Endodermal cell (in vitro differentiated cells): ENCODE measurements at regions not wholly inside any gene's neighbourhood (a gene's known extent, or its start where the extent isn't known, plus 50 kb on each side); places are given as distances from the start of the nearest gene placed in this dataset.

Experiments
- DNase-seq: peaks from one replicate; pipeline ENCODE4 v3.0.0-alpha.2; 2017
- H3K27ac ChIP-seq: 2 replicates; pipeline ENCODE4 v1.5.1; 2013; ENCODE audit warnings: mild to moderate bottlenecking, low read depth, low read length, moderate library complexity
- H3K27me3 ChIP-seq: 2 replicates; pipeline ENCODE4 v1.6.1; 2013; ENCODE audit warnings: mild to moderate bottlenecking, low read length, moderate library complexity; ENCODE audit not compliant: insufficient read depth, control insufficient read depth, poor library complexity, severe bottlenecking
- H3K36me3 ChIP-seq: 2 replicates; pipeline ENCODE4 v1.7.0; 2013; ENCODE audit warnings: mild to moderate bottlenecking, low read length, moderate library complexity; ENCODE audit not compliant: control insufficient read depth, insufficient read depth
- H3K4me1 ChIP-seq: one replicate; pipeline ENCODE4 v1.7.0; 2013; ENCODE audit warnings: low read length; ENCODE audit not compliant: control insufficient read depth, insufficient read depth
- H3K4me3 ChIP-seq: 2 replicates; pipeline ENCODE4 v1.5.1; 2013; ENCODE audit warnings: mild to moderate bottlenecking, low read length, moderate library complexity
- H3K9ac ChIP-seq: 2 replicates; pipeline ENCODE4 v1.6.1; 2013; ENCODE audit warnings: mild to moderate bottlenecking, low read length, moderate library complexity; ENCODE audit not compliant: poor library complexity, severe bottlenecking; ENCODE audit errors: extremely low read depth
- H3K9me3 ChIP-seq: 2 replicates; pipeline ENCODE4 v1.6.1; 2013; ENCODE audit warnings: mild to moderate bottlenecking, low read length, moderate library complexity; ENCODE audit not compliant: control insufficient read depth
- H3K27ac Mint-ChIP-seq: 2 replicates; pipeline ENCODE4 v1.8.0; 2020; ENCODE audit warnings: mixed read lengths
- H3K27me3 Mint-ChIP-seq: 2 replicates; pipeline ENCODE4 v1.8.0; 2021; ENCODE audit warnings: mild to moderate bottlenecking, mixed read lengths; ENCODE audit not compliant: insufficient read depth
- H3K36me3 Mint-ChIP-seq: 2 replicates; pipeline ENCODE4 v1.8.0; 2020; ENCODE audit warnings: low read depth, mixed read lengths
- H3K4me1 Mint-ChIP-seq: 2 replicates; pipeline ENCODE4 v1.8.0; 2020; ENCODE audit warnings: mixed read lengths
- H3K4me3 Mint-ChIP-seq: 2 replicates; pipeline ENCODE4 v1.8.0; 2020; ENCODE audit warnings: mild to moderate bottlenecking, moderate library complexity, mixed read lengths
- H3K9me3 Mint-ChIP-seq: 2 replicates; pipeline ENCODE4 v1.8.0; 2020; ENCODE audit warnings: mild to moderate bottlenecking, mixed read lengths
- WGBS, 2 experiments: methylation state at CpG; one replicate each; pipeline versions ENCODE4 v1.1.5 to v1.1.7; 2013; ENCODE audit warnings: missing lambda C conversion rate in 2 of 2, mixed read lengths in 1 of 2; ENCODE audit not compliant: insufficient coverage in 1 of 2, insufficient read length in 1 of 2; 5-methylcytosine and 5-hydroxymethylcytosine counted together
- TF ChIP-seq, protein P1 (sequence below): fragments of 200-600 bp; sonication (generic); conservative IDR thresholded peaks from 2 replicates; pipeline ENCODE4 v1.5.0; 2021; ENCODE audit warnings: antibody characterized with exemption, mild to moderate bottlenecking

DNA sequence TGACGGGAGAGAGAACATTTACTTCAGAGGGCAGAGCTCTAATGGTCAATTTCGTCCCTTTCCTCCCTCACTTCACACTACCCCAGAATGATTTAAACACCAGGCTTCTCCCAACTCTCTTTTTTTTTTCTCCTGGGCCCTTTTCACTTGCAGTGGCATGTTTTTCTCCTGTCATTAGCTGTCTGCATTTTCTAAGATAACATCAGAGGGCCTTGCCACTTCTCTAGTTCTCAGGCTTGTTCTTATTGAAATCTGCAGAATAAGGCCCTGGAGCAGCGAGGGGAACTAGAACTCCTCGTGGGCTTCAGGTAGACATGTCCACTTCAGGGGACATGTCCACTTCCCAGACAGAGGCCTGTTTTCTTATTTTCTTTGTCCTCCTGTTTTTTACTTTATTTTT lies 514.4 kb upstream of the TBL1XR1 start:
- no peaks in the 10 kb centered on the region for H3K27me3 Mint-ChIP-seq
- no peaks in the 10 kb centered on the region for H3K4me1 ChIP-seq
- no peak overlapping the region for H3K4me3 Mint-ChIP-seq
- no peak for DNase-seq
- H3K9me3 ChIP-seq, result no peaks in the 10 kb centered on the region
- TF ChIP-seq, protein P1, sequence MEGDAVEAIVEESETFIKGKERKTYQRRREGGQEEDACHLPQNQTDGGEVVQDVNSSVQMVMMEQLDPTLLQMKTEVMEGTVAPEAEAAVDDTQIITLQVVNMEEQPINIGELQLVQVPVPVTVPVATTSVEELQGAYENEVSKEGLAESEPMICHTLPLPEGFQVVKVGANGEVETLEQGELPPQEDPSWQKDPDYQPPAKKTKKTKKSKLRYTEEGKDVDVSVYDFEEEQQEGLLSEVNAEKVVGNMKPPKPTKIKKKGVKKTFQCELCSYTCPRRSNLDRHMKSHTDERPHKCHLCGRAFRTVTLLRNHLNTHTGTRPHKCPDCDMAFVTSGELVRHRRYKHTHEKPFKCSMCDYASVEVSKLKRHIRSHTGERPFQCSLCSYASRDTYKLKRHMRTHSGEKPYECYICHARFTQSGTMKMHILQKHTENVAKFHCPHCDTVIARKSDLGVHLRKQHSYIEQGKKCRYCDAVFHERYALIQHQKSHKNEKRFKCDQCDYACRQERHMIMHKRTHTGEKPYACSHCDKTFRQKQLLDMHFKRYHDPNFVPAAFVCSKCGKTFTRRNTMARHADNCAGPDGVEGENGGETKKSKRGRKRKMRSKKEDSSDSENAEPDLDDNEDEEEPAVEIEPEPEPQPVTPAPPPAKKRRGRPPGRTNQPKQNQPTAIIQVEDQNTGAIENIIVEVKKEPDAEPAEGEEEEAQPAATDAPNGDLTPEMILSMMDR, result no peak
- H3K9me3 Mint-ChIP-seq, result no peaks in the 10 kb centered on the region
- H3K36me3 ChIP-seq, result no peaks in the 10 kb centered on the region
- peaks cover 6% of the 10 kb centered on the region for H3K4me1 Mint-ChIP-seq
- H3K9ac ChIP-seq, result no peak overlapping the region
- no peaks in the 10 kb centered on the region for H3K36me3 Mint-ChIP-seq
- no peaks in the 10 kb centered on the region for H3K27me3 ChIP-seq
- 86% methylated on average over 2 to 4 of the region's 4 CpGs for WGBS, 2 experiments
- no peak overlapping the region for H3K27ac Mint-ChIP-seq
- H3K27ac ChIP-seq, result no peak overlapping the region
- no peak overlapping the region for H3K4me3 ChIP-seq

DNA sequence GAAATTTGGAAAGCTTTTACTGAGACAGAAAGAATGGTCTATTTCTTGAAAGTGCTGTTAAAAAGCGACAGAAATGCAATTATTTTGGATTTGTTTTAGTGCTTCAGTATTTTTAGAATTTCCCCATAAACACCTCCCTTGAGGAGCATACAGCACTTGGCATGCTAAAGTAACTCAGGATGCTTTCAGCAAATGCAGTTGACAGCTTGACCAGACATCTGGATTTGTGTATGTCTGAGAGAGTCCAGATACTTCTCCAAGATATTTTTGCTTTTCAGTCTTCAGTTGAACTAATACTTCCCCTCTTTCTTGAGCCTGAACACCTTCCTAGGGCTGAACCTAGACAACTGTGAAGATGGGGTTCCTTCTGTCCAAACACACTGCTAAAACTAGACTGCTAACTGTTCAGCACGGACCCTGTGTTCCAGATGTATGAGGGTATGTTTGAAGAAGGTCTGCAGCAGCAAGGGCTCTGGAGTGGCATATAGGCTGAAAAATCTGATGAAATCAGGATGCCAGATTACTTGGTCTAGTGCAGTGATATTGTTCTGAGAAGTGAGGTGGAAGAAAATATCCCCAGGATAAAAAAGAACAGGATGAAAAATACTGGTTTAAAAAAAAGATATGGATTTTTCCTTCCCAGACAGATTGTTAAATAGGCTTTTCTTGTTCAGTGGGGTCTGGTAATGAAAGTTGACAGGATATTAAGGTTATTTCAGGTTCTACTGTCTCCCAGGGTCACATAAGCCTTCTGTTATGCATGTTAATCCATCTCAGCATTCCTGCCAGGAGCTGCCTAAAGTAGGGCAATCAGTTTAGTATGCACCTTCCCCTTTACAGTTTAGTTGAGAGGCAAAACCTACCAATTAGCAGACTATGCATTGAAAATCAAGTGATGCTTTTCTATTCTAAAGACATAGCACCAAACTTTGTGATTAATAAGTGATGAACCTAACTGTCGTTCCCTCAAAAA lies 516.9 kb upstream of the TBL1XR1 start:
- no peaks in the 10 kb centered on the region for H3K9me3 Mint-ChIP-seq
- no peaks in the 10 kb centered on the region for H3K27me3 Mint-ChIP-seq
- no peaks in the 10 kb centered on the region for H3K4me1 ChIP-seq
- H3K36me3 ChIP-seq, result no peaks in the 10 kb centered on the region
- peaks cover 6% of the 10 kb centered on the region for H3K4me1 Mint-ChIP-seq
- no peak for DNase-seq
- H3K36me3 Mint-ChIP-seq, result no peaks in the 10 kb centered on the region
- no peak overlapping the region for H3K27ac Mint-ChIP-seq
- no peak overlapping the region for H3K9ac ChIP-seq
- TF ChIP-seq, protein P1, result no peak
- no peak overlapping the region for H3K27ac ChIP-seq
- WGBS, 2 experiments, result 94% methylated on average over 3 of the region's 3 CpGs; no CpG with 5 or more reads in 1 of the 2 experiments
- no peak overlapping the region for H3K4me3 Mint-ChIP-seq
- H3K27me3 ChIP-seq, result no peaks in the 10 kb centered on the region
- H3K9me3 ChIP-seq, result no peaks in the 10 kb centered on the region
- H3K4me3 ChIP-seq, result no peak overlapping the region

DNA sequence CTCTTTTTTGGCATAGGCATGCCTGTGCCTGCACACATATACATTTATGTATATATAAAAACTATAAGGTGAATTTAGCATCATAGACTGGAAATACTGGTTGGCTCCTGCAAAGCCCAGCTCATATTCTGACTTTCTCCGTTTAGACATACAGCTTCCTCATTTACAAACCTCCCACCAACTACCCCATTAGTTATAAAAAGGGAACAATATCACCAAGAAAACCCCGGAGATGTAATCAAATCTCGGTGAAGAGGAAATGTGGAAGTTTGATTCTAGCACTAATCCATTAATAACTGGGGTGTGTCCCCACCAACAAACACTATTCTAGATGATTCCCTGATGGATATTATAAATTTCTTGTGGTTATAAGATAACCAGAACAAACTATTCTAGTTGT lies 517.7 kb upstream of the TBL1XR1 start:
- Mint-ChIP-seq H3K27ac (no peak overlapping the region), H3K27me3 (no peaks in the 10 kb centered on the region), H3K4me1 (peaks cover 6% of the 10 kb centered on the region), H3K36me3 (no peaks in the 10 kb centered on the region), H3K9me3 (no peaks in the 10 kb centered on the region), H3K4me3 (no peak overlapping the region)
- Histone ChIP-seq H3K9ac (no peak overlapping the region), H3K9me3 (no peaks in the 10 kb centered on the region), H3K36me3 (no peaks in the 10 kb centered on the region), H3K4me3 (no peak overlapping the region), H3K27ac (no peak overlapping the region), H3K27me3 (no peaks in the 10 kb centered on the region), H3K4me1 (no peaks in the 10 kb centered on the region)
- 83% methylated on average over 2 of the region's 3 CpGs; no CpG with 5 or more reads in 1 of the 2 experiments for WGBS, 2 experiments
- no peak for DNase-seq
- TF ChIP-seq, protein P1, result no peak
